Transverse colon (tissue), 4 donors: ENCODE measurements at regions not wholly inside any gene's neighbourhood (a gene's known extent, or its start where the extent isn't known, plus 50 kb on each side); places are given as distances from the start of the nearest gene placed in this dataset.

ENCODE experiments used
- EP300 ChIP-seq: sonication (generic); formaldehyde crosslinking; IDR thresholded peaks from one replicate; pipeline ENCODE4 v1.6.1; 2017; ENCODE audit warnings: antibody characterized with exemption, low read depth
- POLR2AphosphoS5 ChIP-seq, 3 donors: sonication (generic); formaldehyde crosslinking; IDR thresholded peaks; one replicate each; pipeline ENCODE4 v1.6.1; 2016; ENCODE audit warnings: antibody characterized with exemption in 3 of 3
- TF ChIP-seq, protein P1 (sequence below), 5 experiments: fragments of 200-600 bp in 3 of 5; fragments of 450-650 bp in 2 of 5; sonication (generic) in 3 of 5; IDR thresholded peaks; 1 replicate in 2 of 5; 2 replicates in 3 of 5; pipeline ENCODE4 v1.5.1; 2016 to 2017; ENCODE audit warnings: antibody characterized with exemption in 5 of 5, inconsistent platforms in 3 of 5, mild to moderate bottlenecking in 2 of 5, moderate library complexity in 1 of 5

DNA sequence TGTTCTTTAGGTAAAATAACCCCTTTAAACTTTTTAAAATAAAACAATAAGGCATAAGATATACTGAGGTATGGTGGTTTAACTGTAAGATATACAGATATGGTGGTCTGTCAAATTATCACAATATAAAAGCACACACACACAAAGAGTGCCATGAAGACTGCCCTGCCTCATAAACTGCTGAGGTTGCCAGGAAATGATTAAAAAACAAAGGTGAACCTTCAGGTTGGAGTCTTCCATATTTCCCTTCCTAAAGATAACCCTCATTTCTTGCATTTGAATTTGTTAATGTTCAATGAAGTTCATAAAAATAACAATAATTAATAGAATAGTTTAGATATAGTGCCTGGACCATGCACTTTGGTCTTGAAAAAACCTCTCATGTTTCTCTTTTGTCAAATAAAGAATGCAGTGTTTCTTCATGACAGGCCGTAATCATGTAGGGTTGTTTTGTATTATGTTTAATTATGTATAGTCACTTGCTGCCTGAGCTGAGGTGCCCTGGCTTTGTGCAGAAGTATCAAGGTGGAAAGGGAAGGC is 123.6 kb upstream of the B3GALT2 start:
- TF ChIP-seq EP300 (no peak), POLR2AphosphoS5 (IDR thresholded peaks at IDR 0.05) (no peak)
- TF ChIP-seq, protein P1, sequence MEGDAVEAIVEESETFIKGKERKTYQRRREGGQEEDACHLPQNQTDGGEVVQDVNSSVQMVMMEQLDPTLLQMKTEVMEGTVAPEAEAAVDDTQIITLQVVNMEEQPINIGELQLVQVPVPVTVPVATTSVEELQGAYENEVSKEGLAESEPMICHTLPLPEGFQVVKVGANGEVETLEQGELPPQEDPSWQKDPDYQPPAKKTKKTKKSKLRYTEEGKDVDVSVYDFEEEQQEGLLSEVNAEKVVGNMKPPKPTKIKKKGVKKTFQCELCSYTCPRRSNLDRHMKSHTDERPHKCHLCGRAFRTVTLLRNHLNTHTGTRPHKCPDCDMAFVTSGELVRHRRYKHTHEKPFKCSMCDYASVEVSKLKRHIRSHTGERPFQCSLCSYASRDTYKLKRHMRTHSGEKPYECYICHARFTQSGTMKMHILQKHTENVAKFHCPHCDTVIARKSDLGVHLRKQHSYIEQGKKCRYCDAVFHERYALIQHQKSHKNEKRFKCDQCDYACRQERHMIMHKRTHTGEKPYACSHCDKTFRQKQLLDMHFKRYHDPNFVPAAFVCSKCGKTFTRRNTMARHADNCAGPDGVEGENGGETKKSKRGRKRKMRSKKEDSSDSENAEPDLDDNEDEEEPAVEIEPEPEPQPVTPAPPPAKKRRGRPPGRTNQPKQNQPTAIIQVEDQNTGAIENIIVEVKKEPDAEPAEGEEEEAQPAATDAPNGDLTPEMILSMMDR (IDR thresholded peaks at IDR 0.05): no peak
